K562 (cell line): ENCODE measurements at regions not wholly inside any gene's neighbourhood (a gene's known extent, or its start where the extent isn't known, plus 50 kb on each side); places are given as distances from the start of the nearest gene placed in this dataset.

Experiments
- ZNF431 ChIP-seq: sonication (generic); formaldehyde crosslinking; IDR thresholded peaks from 2 replicates; pipeline ENCODE4 v1.8.0; 2022; ENCODE audit warnings: mild to moderate bottlenecking, missing genetic modification reagents
- TF ChIP-seq, protein P1 (sequence below): fragments of 200-600 bp; sonication (generic); IDR thresholded peaks from one replicate; pipeline ENCODE4 v1.6.1; 2012; ENCODE audit warnings: mild to moderate bottlenecking, low read depth, low read length, inconsistent platforms

DNA sequence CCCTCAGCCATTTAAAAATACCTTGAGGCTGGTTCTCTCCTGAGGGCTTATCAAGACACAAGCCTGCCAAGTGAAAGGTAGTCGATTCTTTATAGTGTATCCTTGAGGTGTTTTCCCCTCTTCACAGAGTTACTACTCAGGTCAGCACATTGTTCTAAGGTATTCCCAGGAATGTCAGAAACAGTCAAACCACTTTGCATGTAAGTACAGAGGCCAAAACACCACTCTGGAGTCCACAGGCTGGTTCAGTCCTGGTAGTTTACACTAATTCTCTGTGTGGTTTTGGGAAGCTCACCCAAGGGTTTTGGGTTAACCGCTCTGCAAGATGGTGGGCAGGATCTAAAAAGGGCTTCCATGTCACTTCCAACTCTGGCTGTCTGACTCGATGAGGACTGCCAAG lies 162.3 kb upstream of the PPP2R2B start (continued):
- TF ChIP-seq, protein P1, sequence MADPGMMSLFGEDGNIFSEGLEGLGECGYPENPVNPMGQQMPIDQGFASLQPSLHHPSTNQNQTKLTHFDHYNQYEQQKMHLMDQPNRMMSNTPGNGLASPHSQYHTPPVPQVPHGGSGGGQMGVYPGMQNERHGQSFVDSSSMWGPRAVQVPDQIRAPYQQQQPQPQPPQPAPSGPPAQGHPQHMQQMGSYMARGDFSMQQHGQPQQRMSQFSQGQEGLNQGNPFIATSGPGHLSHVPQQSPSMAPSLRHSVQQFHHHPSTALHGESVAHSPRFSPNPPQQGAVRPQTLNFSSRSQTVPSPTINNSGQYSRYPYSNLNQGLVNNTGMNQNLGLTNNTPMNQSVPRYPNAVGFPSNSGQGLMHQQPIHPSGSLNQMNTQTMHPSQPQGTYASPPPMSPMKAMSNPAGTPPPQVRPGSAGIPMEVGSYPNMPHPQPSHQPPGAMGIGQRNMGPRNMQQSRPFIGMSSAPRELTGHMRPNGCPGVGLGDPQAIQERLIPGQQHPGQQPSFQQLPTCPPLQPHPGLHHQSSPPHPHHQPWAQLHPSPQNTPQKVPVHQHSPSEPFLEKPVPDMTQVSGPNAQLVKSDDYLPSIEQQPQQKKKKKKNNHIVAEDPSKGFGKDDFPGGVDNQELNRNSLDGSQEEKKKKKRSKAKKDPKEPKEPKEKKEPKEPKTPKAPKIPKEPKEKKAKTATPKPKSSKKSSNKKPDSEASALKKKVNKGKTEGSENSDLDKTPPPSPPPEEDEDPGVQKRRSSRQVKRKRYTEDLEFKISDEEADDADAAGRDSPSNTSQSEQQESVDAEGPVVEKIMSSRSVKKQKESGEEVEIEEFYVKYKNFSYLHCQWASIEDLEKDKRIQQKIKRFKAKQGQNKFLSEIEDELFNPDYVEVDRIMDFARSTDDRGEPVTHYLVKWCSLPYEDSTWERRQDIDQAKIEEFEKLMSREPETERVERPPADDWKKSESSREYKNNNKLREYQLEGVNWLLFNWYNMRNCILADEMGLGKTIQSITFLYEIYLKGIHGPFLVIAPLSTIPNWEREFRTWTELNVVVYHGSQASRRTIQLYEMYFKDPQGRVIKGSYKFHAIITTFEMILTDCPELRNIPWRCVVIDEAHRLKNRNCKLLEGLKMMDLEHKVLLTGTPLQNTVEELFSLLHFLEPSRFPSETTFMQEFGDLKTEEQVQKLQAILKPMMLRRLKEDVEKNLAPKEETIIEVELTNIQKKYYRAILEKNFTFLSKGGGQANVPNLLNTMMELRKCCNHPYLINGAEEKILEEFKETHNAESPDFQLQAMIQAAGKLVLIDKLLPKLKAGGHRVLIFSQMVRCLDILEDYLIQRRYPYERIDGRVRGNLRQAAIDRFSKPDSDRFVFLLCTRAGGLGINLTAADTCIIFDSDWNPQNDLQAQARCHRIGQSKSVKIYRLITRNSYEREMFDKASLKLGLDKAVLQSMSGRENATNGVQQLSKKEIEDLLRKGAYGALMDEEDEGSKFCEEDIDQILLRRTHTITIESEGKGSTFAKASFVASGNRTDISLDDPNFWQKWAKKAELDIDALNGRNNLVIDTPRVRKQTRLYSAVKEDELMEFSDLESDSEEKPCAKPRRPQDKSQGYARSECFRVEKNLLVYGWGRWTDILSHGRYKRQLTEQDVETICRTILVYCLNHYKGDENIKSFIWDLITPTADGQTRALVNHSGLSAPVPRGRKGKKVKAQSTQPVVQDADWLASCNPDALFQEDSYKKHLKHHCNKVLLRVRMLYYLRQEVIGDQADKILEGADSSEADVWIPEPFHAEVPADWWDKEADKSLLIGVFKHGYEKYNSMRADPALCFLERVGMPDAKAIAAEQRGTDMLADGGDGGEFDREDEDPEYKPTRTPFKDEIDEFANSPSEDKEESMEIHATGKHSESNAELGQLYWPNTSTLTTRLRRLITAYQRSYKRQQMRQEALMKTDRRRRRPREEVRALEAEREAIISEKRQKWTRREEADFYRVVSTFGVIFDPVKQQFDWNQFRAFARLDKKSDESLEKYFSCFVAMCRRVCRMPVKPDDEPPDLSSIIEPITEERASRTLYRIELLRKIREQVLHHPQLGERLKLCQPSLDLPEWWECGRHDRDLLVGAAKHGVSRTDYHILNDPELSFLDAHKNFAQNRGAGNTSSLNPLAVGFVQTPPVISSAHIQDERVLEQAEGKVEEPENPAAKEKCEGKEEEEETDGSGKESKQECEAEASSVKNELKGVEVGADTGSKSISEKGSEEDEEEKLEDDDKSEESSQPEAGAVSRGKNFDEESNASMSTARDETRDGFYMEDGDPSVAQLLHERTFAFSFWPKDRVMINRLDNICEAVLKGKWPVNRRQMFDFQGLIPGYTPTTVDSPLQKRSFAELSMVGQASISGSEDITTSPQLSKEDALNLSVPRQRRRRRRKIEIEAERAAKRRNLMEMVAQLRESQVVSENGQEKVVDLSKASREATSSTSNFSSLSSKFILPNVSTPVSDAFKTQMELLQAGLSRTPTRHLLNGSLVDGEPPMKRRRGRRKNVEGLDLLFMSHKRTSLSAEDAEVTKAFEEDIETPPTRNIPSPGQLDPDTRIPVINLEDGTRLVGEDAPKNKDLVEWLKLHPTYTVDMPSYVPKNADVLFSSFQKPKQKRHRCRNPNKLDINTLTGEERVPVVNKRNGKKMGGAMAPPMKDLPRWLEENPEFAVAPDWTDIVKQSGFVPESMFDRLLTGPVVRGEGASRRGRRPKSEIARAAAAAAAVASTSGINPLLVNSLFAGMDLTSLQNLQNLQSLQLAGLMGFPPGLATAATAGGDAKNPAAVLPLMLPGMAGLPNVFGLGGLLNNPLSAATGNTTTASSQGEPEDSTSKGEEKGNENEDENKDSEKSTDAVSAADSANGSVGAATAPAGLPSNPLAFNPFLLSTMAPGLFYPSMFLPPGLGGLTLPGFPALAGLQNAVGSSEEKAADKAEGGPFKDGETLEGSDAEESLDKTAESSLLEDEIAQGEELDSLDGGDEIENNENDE: no peak
- TF ChIP-seq ZNF431 (CRISPR knock-in tag): no peak
